GM13977 (cell line): ENCODE measurements at regions not wholly inside any gene's neighbourhood (a gene's known extent, or its start where the extent isn't known, plus 50 kb on each side); places are given as distances from the start of the nearest gene placed in this dataset.

Experiments used
- DNase-seq: peaks from one replicate; pipeline ENCODE4 v3.0.0; 2012; ENCODE audit warnings: low spot score
- CTCF ChIP-seq: IDR thresholded peaks from 2 replicates; pipeline ENCODE4 v1.5.1; 2012; ENCODE audit warnings: mild to moderate bottlenecking, control low read depth; ENCODE audit not compliant: insufficient read depth; ENCODE audit errors: extremely low read depth, missing control alignments
- in situ Hi-C: fragments of 300-500 bp; cut with MboI; formaldehyde crosslinking; loops from one replicate; pipeline ENCODE4 v1.12.0; 2022; ENCODE audit warnings: low sequenced_read_pairs, low pct_unique_long_range_greater_than_20kb, mixed read lengths, inconsistent platforms; ENCODE audit not compliant: unreplicated experiment

- no peak for DNase-seq
- no peak for TF ChIP-seq CTCF
- in situ Hi-C loops = no loop called here
These were observed 213.0 kb upstream of the MAGI2 start for GRCh38 chr7:79666472-79666871.

- no peak for DNase-seq
- in situ Hi-C loops = no loop called here
- TF ChIP-seq CTCF = no peak
These were observed 211.6 kb upstream of the MAGI2 start for GRCh38 chr7:79664884-79665676.

- in situ Hi-C loops = no loop called here
- no peak for DNase-seq
- TF ChIP-seq CTCF = no peak
These were observed 204.8 kb upstream of the MAGI2 start for GRCh38 chr7:79658304-79658703.

- TF ChIP-seq CTCF = no peak
- in situ Hi-C loops = no loop called here
- DNase-seq = no peak
These were observed 199.7 kb upstream of the MAGI2 start for GRCh38 chr7:79653136-79653631.

- TF ChIP-seq CTCF = no peak
- DNase-seq = no peak
- in situ Hi-C loops = no loop called here
These were observed 199.2 kb upstream of the MAGI2 start for GRCh38 chr7:79652619-79653018.

GRCh38 chr7:79647711-79648110 lies 194.2 kb upstream of the MAGI2 start:
- no peak for TF ChIP-seq CTCF
- in situ Hi-C loops = no loop called here
- DNase-seq = no peak
